Stimulated activated CD8-positive, alpha-beta memory T cell treated with anti-CD3 and anti-CD28 coated beads, Interleukin-7, amount 100 ng/mL, for 48 hours (primary cell): ENCODE measurements at regions not wholly inside any gene's neighbourhood (a gene's known extent, or its start where the extent isn't known, plus 50 kb on each side); places are given as distances from the start of the nearest gene placed in this dataset.

Source experiments
- DNase-seq, 2 donors: peaks; one replicate each; pipeline ENCODE4 v3.0.0-alpha.2; 2020; ENCODE audit warnings: low read depth in 1 of 2; ENCODE audit errors: extremely low read depth in 1 of 2

DNA sequence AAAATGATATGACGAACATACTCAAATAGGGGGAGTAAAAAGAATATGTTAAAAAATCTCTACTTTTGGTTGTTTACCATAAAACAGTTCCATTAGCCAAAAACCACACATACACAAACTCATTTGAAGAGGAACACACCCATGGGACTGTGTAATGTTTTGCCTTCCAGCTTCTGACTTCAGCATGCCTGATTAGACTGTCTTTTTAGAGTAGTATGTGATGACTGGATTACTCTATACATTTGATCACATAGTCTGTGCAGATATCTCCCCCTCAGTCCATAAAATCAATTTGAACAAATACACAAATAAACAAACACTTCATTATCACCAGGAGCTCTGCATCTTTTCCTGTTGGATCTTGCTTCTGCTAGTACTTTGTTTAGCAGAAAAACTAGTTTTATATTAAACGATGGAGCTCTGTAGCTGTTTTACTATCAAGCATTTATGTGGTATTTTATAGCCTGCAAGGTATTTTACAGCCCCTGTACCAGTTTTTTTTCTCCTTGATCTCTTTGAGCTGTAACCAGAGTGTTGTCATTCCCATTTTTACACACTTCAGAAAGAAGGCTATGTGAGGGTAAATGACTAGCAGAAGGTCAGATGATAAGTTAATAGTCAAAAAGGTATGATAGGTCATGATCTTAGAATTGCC, 866.5 kb upstream of the MAP3K7 start:
- DNase-seq = no peak

DNA sequence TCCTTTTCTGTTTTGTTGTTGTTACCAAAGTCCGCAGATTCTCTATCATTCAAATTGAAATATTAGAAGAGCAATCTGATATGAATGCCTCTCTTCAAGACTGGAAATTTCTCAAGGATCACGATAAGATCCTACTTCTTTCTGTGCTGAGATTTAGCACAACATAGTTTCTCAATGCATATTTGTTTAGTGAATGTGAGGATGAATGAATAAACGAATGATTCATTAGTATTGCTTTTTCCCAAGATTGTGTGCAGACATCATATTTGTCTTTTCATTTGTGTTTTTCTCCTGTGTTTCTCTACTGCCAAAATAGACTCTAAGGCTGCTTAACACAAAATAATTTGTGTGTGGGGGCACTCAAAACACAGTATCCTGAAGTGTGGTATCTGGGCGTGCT, 862.7 kb upstream of the MAP3K7 start:
- no peak for DNase-seq

DNA sequence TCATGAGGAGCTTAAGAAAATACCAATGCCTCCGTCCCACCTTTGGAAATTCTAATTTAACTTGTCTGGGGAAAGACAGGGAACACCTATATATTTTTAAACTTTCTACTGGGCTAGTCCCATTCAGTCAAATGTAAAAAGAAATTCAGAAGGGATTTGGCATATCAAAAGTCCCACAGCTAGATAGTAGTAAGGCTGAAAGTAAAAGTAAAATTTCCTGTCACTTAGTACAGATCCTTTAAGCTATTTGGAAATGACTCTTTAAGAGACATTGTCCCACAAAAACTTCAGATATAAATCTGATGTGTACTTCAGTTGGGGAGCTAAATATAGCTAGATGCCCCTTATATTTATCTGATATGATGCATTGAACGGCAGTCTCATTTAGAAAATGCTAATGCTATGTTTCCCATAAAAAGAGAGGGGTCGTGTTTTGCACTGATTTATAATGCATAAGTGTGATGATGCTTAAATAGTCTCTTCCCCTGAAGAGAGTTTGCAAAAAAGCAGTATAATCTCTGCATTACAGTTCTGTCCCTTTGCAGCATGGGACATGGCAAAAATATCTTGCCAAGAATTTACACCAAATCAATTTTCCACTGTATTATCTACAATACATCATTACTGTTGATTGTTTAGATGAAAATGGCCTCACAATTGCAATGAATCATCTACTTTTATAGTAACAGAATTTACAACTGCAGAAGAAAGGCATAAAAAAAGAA, 860.8 kb upstream of the MAP3K7 start:
- no peak for DNase-seq

DNA sequence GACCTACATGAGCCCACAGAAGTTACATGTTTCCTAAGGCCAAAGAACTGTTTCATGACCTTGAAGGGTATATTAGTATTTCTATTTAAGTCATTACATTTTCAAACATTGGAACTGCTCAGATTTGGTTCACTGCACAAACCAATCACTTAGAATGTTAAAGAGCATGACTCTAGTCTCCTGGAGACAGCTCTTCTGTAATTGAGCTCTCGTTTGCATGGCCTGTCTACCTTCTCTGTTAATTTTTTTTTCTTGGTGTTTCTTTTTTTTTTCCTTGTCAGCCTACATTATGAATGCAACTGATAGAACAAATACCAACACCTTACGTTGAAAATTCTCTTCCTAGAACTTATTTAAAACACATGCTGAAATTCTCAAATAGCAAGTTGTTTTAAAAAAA, 860.2 kb upstream of the MAP3K7 start:
- DNase-seq = no peak

DNA sequence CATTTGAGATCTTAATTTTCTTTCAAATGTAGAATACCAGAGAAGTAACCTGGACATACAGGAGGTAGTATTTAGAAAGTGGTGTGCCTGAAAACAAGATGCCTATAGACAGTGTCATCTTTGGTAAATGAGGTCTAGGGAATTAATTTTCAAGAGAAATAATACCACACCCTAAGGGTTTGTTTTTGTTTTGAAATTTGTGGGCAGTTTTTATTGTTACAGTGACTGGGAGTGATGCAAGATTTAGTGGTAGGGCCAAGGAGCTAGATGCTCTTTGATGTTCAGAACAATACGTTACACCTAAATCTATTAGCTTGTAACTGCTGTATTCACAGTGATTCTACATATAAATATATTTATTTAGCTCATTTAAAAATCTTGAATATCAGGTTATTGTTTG, 856.5 kb upstream of the MAP3K7 start:
- no peak for DNase-seq

DNA sequence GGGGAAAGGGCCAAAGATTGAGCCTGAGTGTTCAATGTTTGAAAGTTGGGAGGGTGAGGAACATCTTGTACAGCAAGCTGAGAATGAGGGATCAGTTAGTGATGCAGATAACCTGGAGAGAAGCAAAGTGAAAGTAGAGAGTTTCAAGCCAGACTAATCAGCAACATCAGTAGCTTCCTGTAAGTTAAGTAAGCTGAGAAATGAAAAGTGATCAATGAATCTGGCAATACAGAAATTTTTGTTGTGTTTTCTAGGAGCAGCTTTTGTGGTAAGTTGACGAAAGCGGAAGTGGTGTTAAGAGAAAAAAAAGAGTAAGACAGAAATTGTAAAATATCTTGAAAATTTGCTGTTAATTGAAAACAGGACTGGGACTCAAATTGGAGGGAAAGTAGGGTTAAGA, 855.5 kb upstream of the MAP3K7 start:
- no peak for DNase-seq

DNA sequence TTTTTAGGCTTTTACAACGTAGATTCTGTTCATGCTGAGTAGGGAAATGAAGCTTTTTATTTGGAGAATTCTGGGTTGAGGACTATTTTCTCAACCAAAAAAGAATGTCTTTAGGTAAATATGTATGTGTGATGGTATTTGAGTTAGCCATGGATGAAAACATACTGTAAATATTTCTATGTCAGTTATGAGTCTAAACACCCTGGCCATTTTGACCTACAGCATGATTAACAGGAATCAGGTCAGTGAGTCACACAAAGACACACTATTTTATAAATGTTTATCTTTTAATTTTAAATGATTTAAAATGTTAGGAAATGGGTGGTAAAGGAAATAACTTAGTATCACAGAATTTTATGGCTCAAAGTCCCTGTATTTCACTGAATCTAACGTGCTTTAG, 851.7 kb upstream of the MAP3K7 start:
- no peak for DNase-seq

DNA sequence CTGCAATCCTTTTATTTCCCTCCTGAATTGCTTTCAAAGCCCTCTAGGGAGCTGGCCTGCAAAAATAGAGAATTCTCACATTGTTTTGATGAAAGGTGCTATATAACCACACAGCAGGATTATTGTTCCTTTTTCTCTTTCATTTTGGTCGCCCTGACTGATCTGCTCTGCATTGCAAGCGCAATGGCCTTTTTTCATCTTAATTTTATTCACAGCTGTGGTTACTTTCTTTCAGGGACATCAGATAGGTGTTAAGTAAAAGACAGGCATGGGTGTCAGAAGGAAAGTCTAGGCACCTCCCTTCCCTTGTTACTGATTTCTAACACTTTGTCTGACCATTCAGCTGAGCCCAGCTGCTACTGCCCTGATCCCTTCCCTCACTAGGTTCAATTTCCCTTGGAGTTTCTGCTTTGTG, 850.5 kb upstream of the MAP3K7 start:
- no peak for DNase-seq

DNA sequence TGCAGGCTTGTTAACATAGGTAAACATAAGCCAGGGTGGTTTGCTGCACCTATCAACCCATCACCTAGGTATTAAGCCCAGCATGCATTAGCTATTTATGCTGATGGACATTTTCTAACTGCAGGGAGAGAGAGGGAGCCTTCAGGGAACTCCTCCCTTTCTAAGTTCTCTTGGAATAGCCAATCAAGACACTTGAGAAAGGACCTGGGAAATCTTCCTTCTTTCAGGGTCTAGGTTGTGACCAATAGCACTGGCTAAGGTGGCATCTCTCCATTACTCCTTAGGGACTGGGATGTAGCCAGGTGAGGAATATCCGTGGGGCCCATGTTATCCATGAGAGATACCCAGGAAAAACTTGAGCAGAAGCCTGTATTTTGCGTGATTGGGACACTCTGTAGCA, 849.6 kb upstream of the MAP3K7 start:
- no peak for DNase-seq

DNA sequence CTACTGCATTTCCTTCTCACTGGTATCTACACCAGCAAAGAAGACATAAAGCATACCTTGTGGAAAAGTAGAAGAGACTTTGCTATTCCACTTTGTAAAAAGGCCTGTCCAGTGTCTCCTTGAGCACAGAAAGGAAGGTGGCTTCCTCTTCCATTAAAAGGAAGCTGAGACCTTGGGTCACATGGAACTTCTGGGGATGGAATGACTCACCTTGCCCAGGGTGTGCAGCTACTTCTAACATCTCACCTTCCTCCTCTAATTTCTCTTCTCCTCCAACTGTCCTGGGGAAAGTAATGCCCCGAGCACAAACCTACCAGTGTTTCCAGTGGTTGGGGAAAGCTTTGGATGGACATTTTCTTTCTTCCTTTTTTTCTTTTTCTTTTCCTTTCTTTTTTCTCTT, 848.8 kb upstream of the MAP3K7 start:
- DNase-seq = no peak

DNA sequence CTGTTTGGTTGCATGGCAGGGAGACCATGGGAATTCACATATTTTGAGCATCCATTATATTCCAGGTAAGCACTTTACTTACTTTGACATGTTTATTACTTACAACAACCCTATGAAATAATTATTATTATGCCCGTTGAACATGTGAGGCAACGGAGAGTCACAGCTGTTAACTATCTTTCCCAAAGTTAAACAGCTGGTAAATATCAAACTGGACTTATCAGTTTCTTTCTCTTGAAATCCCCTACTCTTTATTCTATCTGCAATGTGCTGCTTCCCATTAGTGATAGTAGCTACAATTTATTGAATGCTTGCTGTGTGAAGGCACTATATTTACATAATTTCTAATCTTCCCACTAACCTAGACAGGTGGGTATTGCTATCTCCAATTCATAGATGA, 847.7 kb upstream of the MAP3K7 start:
- no peak for DNase-seq

DNA sequence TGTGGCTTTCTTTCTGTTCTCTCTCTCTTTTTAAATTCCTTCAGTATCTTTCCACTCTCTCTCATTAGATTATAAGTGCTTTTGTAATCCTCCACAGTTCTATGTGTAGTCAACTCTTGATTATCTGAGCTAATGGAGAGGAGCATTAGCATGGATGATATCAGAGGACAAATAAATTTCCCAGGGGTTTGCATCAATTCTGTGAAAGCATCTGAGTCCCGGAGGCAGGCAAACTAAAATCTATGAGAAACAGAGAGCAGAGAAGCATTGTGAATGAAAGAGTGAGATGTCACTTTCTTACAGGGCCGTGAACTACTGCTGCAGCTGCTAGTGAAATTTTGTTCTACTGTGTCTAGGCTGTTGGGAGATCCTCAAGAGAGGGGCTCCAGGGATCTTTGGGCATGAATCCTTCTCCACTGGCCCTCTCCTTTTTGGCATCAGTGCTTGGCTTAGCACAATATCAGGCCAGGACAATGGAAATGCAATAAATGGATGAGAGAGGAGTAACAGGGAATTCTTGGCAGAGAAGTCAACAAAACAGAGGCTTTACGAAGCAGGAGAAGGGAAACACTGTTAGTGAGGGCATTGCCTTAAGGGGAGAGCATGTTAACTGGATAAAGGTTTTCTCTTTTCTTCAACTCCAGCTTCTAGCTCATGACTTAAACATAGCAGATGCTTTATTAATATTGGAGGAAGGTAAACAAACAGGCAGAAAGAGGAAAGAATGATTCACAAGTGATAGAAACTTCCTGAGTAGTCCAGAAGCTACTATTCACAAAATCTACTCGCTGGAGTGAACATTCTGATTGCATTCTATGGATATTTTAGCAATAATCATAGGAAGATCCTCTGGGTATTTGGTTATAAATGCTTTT, 847.0 kb upstream of the MAP3K7 start:
- DNase-seq = no peak

DNA sequence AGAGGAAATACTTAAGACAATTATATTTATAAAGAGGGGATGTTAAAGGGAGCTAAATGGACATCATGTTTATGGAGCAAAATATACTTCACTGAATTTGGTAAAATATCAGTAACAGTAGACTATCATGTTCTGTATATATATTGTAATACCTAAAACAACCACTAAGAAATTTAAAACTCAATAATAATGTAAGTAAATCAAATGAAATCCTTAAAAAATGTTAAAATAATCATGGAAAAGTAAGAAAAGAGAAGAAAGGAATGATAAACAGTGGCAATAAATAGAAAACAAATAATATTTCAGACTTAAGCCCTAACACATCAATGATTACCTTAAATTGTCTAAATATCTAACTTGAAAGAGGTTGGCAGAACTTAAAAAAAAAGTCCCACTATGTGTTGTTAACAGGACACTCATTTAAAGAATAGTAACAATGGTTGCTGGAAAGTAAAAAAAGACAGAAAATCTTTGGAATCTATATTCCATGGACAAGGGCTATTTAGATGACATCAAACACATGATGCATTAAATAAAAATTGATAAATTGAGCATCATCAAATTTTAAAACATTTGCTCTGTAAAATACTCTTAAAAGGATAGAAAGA, 842.2 kb upstream of the MAP3K7 start:
- DNase-seq = no peak

DNA sequence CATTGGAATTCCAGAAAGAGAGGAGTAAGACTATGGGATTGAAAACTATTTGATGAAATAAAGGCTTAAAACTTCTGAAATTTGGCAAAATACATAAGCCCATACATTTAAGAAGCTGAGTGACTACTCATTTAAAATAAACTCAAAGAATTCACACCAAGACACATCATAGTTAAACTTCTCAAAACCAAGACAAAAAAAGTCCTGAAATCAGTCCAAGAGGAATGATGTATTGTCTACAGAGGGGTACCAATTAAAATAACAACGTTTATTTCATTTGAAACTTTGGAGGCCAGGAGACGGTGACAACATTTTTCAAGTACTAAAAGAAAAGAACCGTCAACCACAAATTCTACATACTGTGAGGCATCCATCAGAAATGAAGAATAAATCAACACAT, 841.4 kb upstream of the MAP3K7 start:
- no peak for DNase-seq

DNA sequence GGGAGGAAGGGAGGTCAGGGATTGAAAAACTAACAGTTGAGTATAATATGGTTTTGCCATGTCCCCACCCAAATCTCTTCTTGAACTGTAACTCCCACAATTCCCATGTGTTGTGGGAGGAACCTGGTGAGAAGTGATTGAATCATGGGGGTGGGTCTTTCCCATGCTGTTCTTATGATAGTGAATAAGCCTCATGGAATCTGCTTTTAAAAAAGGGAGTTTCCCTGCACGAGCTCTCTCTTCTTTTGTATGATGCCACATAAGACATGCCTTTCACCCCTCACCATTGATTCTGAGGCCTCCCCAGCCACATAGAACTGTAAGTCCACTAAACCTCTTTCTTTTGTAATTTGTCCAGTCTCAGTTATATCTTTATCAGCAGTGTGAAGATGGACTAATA, 833.4 kb upstream of the MAP3K7 start:
- DNase-seq = no peak

DNA sequence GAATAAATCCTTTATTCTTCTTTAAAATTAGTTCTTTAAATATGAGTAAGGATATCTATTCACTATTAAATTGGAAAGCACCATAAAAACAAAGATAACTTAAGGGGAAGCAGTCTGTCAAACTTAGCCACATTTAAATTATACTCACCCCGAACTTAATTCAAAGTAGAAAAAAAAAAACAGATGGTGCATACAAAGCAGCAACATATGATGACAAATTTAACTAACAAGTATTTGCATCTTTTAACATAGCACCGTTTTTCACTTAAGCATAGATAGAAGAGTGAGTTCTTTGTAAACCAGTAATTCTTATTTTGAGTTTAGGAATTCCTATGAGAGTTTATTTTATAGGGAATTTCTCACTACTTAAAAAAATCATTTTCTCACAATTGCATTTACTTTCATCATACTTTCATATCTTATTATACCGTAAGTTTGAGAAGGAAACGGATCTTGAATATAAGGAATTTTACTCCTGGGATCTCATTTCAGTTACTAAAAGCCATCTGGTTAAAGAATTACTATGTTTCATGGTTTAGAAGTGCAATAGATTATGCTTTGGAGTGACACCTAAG, 828.2 kb upstream of the MAP3K7 start:
- no peak for DNase-seq

DNA sequence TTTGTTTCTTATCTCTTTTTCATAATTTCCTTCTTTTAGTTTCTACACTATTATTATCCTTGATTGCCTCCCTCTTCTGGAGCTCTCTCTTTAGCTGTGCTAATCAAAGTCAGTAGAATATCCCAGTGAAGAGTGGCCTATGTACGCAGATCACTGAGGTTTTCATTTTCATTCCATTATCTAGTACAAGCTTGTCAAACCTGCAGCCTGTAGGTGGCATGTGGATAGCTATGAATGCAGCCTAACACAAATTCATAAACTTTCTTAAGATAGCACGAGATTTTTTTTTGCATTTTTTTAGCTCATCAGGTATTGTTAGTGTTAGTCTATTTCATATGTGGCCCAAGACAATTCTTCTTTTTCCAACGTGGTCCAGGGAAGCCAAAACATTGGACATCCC, 825.7 kb upstream of the MAP3K7 start:
- no peak for DNase-seq

DNA sequence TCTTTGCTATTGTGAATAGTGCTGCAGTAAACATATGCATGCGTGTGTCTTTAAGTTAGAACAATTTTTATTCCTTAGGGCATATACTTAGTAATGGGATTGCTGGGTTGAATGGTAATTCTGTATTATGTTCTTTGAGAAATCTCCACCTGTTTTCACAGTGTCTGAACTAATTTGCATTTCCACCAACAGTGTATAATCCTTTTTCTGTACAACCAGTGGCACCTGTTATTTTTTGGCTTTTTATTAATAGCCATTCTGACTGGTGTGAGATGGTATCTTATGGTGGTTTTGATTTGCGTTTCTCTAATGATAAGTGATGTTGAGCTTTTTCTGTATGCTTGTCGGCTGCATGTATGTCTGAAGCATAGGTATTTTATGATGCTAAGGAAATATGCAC, 820.8 kb upstream of the MAP3K7 start:
- no peak for DNase-seq

DNA sequence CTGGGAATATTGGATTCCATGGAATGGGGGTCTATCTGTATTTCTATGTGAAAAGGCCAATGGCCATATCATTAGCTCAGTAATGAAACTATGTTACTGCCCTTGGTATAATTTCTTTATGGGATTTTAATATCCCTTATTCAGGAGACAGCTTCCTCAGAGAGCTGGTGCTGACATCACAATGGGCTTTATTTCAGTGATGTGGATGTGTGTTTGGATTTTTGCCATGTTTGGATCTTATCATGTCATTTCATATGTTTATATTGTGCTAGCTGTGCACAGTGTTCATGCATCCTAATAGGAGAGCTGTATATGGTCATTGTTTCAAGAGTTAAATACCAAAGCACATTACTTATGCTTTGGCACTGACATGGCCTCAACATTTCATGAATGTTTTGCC, 806.1 kb upstream of the MAP3K7 start:
- DNase-seq = no peak

DNA sequence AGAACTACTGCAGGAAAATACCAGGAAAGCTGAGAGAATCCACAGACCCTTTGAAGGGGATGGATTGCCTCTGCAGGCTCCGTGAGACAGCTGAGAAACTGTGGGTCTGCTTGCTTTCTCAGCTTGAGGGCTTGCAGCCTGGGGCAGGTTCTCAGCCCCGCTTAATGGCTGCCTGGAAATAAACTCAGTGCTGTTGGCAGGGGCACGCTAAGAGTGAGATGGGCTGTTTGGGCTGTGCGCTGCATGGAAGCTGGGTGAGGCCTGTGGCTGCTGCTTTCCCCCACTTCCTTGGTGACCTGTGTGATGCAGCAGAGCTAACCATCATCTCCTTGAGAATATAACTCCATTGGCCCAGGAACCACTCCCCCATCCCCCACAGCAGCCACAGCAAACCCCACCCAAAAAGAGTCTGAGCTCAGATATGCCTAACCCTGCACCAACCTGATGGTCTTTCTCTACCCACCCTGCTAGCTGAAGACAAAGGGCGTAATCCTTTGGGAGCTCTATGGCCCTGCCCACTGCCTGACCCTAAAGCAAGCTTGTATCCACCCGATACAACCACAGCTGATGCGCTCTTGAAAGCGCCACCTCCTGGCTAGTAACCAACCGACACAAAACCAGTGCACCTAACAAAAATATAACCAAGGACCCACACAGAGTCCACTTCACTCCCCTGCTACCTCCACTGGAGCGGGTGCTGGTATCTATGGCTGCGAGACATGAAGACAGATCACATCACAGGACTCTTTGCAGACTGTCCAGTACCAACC, 800.6 kb upstream of the MAP3K7 start:
- DNase-seq = no peak
